Ovary (tissue), 7 donors: ENCODE measurements at regions not wholly inside any gene's neighbourhood (a gene's known extent, or its start where the extent isn't known, plus 50 kb on each side); places are given as distances from the start of the nearest gene placed in this dataset.

ENCODE experiments used
- DNase-seq, 5 donors: peaks; one replicate each; pipeline ENCODE4 v3.0.0-alpha.2; 2019 to 2020
- H3K27ac ChIP-seq, 2 donors: fragments of 200-600 bp; one replicate each; pipeline versions ENCODE4 v1.5.1 to v1.8.0; 2019 to 2022
- H3K27me3 ChIP-seq: fragments of 200-600 bp; one replicate; pipeline ENCODE4 v1.8.0; 2022
- H3K36me3 ChIP-seq: fragments of 200-600 bp; sonication (generic); one replicate; pipeline ENCODE4 v1.5.1; 2019
- H3K4me1 ChIP-seq: one replicate; pipeline ENCODE4 v1.8.1; 2013; ENCODE audit warnings: mild to moderate bottlenecking, moderate library complexity; ENCODE audit not compliant: insufficient read depth
- H3K4me3 ChIP-seq: fragments of 200-600 bp; sonication (generic); one replicate; pipeline ENCODE4 v1.5.1; 2017
- H3K9me3 ChIP-seq, 2 donors: fragments of 200-600 bp in 1 of 2; sonication (generic) in 1 of 2; one replicate each; pipeline versions ENCODE4 v1.5.1 to v1.8.1; 2013 to 2019; ENCODE audit warnings: mild to moderate bottlenecking in 1 of 2, moderate library complexity in 1 of 2
- CTCF ChIP-seq, 3 donors: fragments of 450-650 bp in 2 of 3; fragments of 200-600 bp in 1 of 3; IDR thresholded peaks; one replicate each; pipeline versions ENCODE4 v1.5.1 to v1.8.0; 2016 to 2022; ENCODE audit warnings: antibody characterized with exemption in 3 of 3, mild to moderate bottlenecking in 1 of 3
- EP300 ChIP-seq: sonication (generic); formaldehyde crosslinking; IDR thresholded peaks from one replicate; pipeline ENCODE4 v1.6.1; 2017; ENCODE audit warnings: antibody characterized with exemption
- POLR2A ChIP-seq: fragments of 450-650 bp; IDR thresholded peaks from one replicate; pipeline ENCODE4 v1.6.1; 2017; ENCODE audit warnings: antibody characterized with exemption, mild to moderate bottlenecking, moderate library complexity
- WGBS, 3 donors: extraction: QIAGEN DNeasy Blood & Tissue Kit in 1 of 3; methylation state at CpG; one replicate each; pipeline versions ENCODE4 v1.1.5 to v1.1.7; 2013 to 2017; 5-methylcytosine and 5-hydroxymethylcytosine counted together
- intact Hi-C, 4 donors: fragments of 100-400 bp; cut with DNase I; formaldehyde crosslinking; loops; one replicate each; pipeline versions ENCODE4 v1.11.0 to v1.15.1; 2022 to 2023
- donor health status: DM: no; HTN: no; CAD: no; lungs with moderate emphysema.
- donor health status: DM: no; HTN: no; CAD: no.
- donor health status: Bipolar disorder and iron deficiency.
- donor health status: DM: no; HTN: no; CAD: no.
- donor health status: DM: yes; HTN: yes; CAD: no.

GRCh38 chr17:79204261-79204660 lies 129.6 kb downstream of the ENGASE start:
- no peak overlapping the region for H3K4me3 ChIP-seq
- intact Hi-C loops: no loop called here
- no peaks in the 10 kb centered on the region for H3K36me3 ChIP-seq
- no peaks in the 10 kb centered on the region for H3K9me3 ChIP-seq
- H3K27me3 ChIP-seq: no peaks in the 10 kb centered on the region
- H3K4me1 ChIP-seq: no peaks in the 10 kb centered on the region
- DNase-seq: no peak
- 89 to 92% (median 91%) methylated on average over 20 of the region's 20 CpGs for WGBS, 3 donors
- TF ChIP-seq EP300 (no peak), POLR2A (no peak), CTCF (IDR thresholded peaks at IDR 0.05) (no peak)
- H3K27ac ChIP-seq: no peak overlapping the region

DNA sequence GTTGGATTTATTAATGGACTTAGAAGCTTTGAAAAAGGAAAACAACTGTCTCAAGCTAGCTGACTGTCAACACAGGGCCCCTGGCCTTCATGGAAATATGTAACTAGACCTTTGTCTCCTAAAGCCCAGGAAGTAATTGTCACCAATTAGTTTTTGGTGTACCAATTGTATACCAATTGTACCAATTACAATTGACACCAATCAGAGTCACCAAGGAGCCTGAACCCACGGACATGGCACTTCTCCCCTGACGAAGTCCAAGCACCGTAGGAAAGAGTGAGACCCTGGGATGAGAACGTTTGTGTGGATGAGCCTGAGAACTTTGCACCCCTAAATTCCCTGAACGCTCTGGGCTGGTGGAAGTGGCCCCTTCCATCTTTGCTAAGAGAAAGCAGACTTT lies 129.0 kb downstream of the ENGASE start:
- H3K4me1 ChIP-seq: no peaks in the 10 kb centered on the region
- intact Hi-C loops: no loop called here
- H3K27me3 ChIP-seq: no peaks in the 10 kb centered on the region
- no peak overlapping the region for H3K27ac ChIP-seq
- no peaks in the 10 kb centered on the region for H3K9me3 ChIP-seq
- no peak overlapping the region for H3K4me3 ChIP-seq
- no peak for DNase-seq
- TF ChIP-seq EP300: no peak
- no peak for TF ChIP-seq POLR2A
- no peak for TF ChIP-seq CTCF (IDR thresholded peaks at IDR 0.05)
- WGBS, 3 donors: 72 to 84% (median 82%) methylated on average over 5 of the region's 5 CpGs
- no peaks in the 10 kb centered on the region for H3K36me3 ChIP-seq

- no peaks in the 10 kb centered on the region for H3K4me1 ChIP-seq
- intact Hi-C loops: no loop called here
- no peak for DNase-seq
- no peak overlapping the region for H3K27ac ChIP-seq
- H3K36me3 ChIP-seq: no peaks in the 10 kb centered on the region
- no peak overlapping the region for H3K4me3 ChIP-seq
- no peaks in the 10 kb centered on the region for H3K9me3 ChIP-seq
- TF ChIP-seq CTCF (IDR thresholded peaks at IDR 0.05) (no peak), POLR2A (no peak), EP300 (no peak)
- 70 to 73% (median 70%) methylated on average over 4 to 9 of the region's 9 CpGs for WGBS, 3 donors
- no peaks in the 10 kb centered on the region for H3K27me3 ChIP-seq
Observed at GRCh38 chr17:79203016-79203415, 128.4 kb downstream of the ENGASE start.

DNA sequence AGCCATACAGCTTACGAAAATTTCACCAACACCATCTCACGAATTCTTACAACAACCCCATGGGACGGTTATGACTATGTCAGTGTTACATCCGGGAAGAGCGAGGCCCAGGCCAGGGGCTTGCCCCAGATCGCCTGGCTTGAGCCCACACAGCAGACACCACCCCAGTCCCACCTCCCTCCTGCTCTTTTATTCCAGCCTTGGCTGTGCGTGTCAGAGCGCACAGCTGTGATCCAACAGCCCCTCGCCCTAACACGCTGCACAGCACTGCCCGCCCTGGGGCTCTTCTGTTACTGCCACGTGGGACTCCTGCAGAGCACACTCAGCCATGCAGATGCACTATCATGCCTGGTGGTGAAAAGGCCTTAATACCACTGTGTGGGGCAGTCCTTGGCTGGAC lies 127.9 kb downstream of the ENGASE start:
- 46 to 62% (median 56%) methylated on average over 12 of the region's 12 CpGs for WGBS, 3 donors
- H3K27me3 ChIP-seq: no peaks in the 10 kb centered on the region

More for the DNA sequence above, 127.9 kb downstream of the ENGASE start:
- no peak for DNase-seq
- Histone ChIP-seq H3K36me3 (no peaks in the 10 kb centered on the region), H3K27ac (no peak overlapping the region), H3K4me3 (no peak overlapping the region), H3K4me1 (no peaks in the 10 kb centered on the region), H3K9me3 (no peaks in the 10 kb centered on the region)
- TF ChIP-seq CTCF (IDR thresholded peaks at IDR 0.05) (no peak), EP300 (no peak), POLR2A (no peak)
- intact Hi-C loops: no loop called here
